ENCODE measurements at regions not wholly inside any gene's neighbourhood (a gene's known extent, or its start where the extent isn't known, plus 50 kb on each side); places are given as distances from the start of the nearest gene placed in this dataset.

DNA sequence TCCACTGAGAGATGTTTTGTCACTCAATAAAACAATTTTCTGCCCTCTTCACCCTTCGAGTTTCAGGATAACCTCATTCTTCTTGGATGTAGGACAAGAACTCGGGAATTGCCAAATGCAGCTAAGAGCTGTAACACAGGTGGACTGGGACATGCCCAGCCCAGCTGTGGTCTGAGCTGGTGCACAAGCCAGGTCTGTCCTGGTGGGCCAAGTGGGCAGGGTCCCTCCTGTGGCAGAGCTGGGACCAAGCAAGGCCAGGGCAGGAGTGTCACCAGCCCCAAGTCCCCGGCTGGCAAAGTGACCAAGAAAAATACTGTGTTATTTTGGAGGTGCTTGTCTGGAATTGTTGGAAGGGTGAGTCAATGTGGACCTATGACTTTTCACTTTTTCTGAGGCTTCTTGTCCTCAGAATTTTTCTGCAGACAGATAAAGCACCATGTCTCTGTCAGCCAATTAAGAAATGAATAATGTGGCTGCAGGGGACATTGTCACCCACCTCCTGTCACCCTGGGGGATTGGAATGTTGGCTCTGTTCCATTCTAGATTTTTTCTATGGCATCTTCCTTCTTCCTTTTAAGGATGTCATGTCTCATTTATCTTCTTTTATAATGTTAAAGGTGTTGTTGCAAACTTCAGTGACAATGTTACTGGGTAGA, 645.2 kb upstream of the EPHA6 start:
- no peak for DNase-seq (ENCODE audit: low read depth)

DNA sequence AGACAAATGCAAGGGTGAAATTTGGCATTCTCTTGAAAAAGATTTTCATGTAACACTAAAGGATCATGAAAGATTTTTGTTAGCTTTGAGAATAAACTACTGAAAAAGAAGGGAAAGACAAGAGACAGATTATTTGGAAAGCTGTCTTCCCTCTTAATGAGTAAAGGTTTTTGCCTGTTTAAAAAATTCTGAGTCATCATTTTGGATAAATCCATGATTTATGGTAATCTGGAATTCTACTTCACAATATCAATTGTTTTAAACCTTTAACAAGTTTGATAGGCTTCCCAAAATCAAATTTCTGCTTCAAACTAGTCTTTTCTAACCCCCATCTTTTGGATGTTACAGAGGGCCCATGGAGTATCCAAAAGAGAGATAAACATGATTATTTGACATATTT, 641.5 kb upstream of the EPHA6 start:
- DNase-seq (ENCODE audit: low read depth), result no peak

DNA sequence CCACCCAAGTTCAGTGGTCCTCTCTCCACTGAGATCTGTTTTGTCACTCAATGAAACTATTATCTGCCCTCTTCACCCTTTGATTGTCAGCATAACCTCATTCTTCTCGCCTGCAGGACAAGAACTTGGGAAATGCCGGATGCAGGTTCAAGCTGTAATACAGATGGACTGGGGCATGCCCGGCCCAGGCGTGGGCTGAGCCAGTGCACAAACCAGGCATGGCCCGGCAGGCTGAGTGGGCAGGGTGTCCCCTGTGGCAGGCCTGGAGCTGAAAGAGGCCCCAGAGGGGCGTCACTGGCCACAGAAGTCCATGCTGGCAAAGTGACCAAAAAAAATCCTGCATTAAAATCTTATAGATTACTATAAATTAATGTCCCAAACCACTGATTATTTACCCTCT, 638.9 kb upstream of the EPHA6 start:
- DNase-seq (ENCODE audit: low read depth), result no peak

GRCh38 chr3:96182756-96183155, 631.6 kb upstream of the EPHA6 start:
- DNase-seq (ENCODE audit: low read depth), result no peak

- no peak for DNase-seq (ENCODE audit: low read depth)
These were observed 630.5 kb upstream of the EPHA6 start for GRCh38 chr3:96183871-96184270.

DNA sequence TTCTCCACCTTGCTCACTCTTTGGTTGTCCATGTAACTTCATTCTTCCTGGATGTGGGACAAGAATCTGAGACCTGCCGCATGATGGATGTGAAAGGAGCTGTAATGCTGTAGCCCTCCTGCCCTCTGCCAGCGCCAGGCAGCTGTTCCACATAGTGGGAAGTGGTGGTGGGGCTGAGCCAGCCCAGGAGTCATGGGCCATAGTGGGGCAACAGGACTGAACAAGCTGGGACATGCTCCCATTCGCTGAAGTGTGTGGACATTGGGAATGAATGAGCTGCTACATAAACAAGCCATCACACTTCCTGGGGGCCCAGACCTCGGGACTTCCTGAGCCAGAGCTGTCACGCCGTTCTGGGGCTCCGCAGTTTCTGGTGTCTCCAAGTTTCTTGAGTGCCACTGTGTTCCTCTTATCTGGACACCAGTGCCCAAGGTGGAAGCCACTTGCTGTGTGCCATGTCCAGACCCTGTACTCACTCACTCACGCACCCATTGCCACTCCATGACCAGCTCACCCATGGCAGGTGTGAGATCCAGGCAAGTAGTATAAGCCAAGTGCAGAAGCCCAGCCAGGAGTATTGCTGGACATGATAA, 624.3 kb upstream of the EPHA6 start:
- DNase-seq (ENCODE audit: low read depth), result no peak

GRCh38 chr3:96192966-96193550, 621.3 kb upstream of the EPHA6 start:
- no peak for DNase-seq (ENCODE audit: low read depth)

GRCh38 chr3:96200897-96201296, 613.5 kb upstream of the EPHA6 start:
- no peak for DNase-seq (ENCODE audit: low read depth)

GRCh38 chr3:96201463-96201862, 612.9 kb upstream of the EPHA6 start:
- DNase-seq (ENCODE audit: low read depth), result no peak

GRCh38 chr3:96202181-96202580, 612.2 kb upstream of the EPHA6 start:
- DNase-seq (ENCODE audit: low read depth), result no peak

GRCh38 chr3:96209699-96210098, 604.7 kb upstream of the EPHA6 start:
- no peak for DNase-seq (ENCODE audit: low read depth)

DNA sequence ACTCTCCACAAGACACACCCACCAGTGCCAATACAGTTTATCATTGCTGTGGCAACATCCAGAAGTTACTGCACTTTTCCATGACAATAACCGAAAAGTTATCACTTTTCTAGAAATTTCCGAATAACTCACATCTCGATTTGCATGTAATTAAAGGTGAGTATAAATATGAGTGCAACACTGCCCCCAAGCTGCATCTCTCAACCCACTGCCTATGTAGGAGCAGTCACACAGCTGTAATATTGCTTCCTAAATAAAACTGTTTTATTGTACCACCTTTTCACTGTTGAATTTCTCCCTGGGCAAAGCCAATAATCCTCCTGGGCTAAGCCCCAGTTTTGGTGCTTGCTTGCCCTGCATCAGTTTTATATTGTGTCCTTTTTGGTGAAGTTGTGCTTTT, 601.0 kb upstream of the EPHA6 start:
- no peak for DNase-seq (ENCODE audit: low read depth)

DNA sequence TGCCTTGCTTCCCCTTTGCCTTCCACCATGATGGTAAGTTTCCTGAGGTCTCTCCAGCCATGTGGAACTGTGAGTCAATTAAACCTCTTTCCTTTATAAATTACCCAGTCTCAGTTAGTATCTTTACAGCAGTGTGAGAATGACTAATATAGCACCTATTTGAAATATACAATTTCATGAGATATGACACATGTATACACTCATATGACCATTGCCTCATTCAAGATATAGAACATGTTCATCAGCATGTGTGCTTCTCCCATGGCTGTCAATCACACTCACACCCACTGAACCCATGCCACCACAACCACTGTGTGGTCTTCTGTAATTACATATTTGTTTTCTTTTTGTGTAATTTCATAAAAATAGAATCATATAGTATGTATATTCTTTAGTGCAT, 599.5 kb upstream of the EPHA6 start:
- no peak for DNase-seq (ENCODE audit: low read depth)

DNA sequence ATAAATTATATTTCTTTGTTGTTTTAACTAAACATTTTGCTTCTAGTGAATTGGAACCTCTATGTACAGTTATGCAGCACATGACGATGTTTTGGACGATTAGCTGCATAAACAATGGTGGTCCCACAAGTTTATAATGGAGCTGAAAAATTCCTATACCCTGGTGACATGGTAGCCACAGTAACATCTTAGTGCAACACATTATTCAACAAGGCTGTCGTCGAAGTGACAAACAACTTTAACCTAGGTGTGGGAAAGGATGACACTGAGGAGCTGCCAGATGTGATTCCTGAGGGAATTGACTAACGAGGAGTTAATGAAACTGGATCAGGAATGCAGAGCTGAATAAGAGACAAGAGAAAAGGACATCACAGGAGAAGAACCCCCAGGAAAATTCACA, 588.9 kb upstream of the EPHA6 start:
- DNase-seq (ENCODE audit: low read depth), result no peak

- DNase-seq (ENCODE audit: low read depth), result no peak
These were observed 580.7 kb upstream of the EPHA6 start for GRCh38 chr3:96233679-96234078.

DNA sequence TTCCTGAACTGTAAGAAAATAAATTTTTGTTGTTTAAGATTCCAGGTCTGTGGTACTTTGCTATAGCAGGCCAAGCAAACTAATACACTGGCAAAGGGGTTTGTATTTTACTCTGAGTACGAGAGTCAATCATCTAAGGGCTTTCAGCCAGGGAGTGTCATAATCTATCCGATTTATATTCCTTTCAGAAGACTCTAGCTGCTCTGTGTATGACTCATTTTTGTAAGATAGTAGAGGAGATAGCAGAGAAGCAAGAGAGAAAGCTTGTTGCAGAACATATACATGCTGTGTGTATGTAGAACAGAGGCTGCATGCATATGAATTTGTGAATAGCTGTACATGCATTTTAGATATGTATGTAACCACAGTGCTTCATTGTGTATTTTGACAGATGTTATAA, 577.9 kb upstream of the EPHA6 start:
- no peak for DNase-seq (ENCODE audit: low read depth)

GRCh38 chr3:96259299-96259698, 555.1 kb upstream of the EPHA6 start:
- no peak for DNase-seq (ENCODE audit: low read depth)

- DNase-seq (ENCODE audit: low read depth), result no peak
These were observed 549.7 kb upstream of the EPHA6 start for GRCh38 chr3:96264701-96265100.

- DNase-seq (ENCODE audit: low read depth), result no peak
These were observed 547.8 kb upstream of the EPHA6 start for GRCh38 chr3:96266395-96267190.

DNA sequence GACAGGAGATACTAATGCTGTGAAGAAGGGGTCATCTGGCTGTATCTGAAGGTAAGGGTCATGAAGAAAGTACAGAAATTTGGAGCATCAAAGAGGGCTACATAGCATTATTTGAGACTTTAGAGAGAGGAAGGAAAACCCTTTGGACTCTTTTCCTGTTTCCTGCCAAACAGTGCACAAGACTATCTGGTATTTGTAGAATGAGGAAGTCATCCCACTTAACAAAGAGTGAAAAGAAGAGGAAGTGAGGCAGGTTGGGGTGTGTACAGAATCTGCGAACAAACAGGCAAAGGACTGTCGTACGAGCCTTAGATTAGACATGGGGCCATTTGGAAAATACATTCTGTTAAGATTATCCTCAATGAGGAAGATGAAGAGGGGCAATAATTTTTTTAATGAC, 546.8 kb upstream of the EPHA6 start:
- no peak for DNase-seq (ENCODE audit: low read depth)

- DNase-seq (ENCODE audit: low read depth), result no peak
These were observed 520.3 kb upstream of the EPHA6 start for GRCh38 chr3:96294143-96294542.

- DNase-seq (ENCODE audit: low read depth), result no peak
These were observed 513.7 kb upstream of the EPHA6 start for GRCh38 chr3:96300743-96301142.

DNA sequence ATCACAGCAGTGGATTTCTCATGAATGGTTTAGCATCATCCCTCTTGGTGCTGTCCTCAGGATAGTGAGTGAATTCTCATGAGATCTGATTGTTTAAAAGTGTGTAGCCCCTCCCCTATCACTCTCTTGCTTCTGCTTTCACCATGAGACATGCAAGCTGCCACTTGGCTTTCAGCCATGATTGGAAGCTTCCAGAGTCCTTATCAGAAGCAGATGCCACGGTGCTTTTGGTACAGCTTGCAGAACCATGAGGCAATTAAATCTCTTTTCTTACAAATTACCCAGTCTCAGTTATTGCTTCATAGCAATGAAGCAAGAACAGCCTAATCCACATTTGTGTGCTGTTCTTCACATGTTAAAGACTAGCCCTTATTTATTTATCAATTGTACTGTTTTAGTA, 495.2 kb upstream of the EPHA6 start:
- DNase-seq (ENCODE audit: low read depth), result no peak
